ENCODE measurements at regions not wholly inside any gene's neighbourhood (a gene's known extent, or its start where the extent isn't known, plus 50 kb on each side); places are given as distances from the start of the nearest gene placed in this dataset.

DNA sequence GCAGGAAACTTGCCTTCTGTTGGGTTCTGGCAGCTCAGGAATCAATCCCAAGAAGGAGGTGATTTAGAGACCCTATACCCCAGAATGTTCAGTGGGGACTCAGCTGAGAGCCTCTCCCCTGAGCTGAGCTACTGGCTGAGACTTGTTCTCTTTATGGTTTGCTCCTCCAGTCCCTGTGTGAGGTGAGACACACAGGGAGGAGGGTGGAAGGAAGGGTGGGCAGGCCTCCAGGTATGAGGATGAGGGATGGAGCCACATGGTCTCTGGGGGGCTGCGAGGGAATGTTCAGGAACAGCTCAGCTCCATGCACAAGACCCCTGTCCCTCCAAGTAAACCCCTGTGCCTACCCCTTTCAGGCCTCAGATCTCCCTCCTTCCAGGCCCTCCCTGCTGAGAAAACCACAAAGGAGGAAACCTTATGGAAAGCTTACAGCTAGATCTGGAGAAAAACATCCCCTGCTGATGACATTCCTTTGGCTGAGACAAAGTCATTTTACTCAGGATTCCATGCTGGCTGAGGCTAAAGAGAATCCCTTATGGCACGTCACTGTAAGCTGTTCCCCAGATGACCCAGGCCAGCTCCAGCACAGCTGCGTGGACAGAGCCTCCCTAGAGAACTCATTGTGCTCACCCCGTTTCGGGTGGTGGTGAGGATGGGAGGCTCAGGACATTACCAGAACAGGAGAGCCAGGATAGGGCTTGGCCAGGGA is 91.5 kb upstream of the IPO9 start:
- Histone ChIP-seq H3K9me3 (replicated peaks; ENCODE audit: low read length) (no peaks in the 10 kb centered on the region), H3K9ac (ENCODE audit: low read depth, low read length) (peak overlapping the region; percentile 17), H3K27me3 (ENCODE audit: control insufficient read depth, insufficient read depth, low read length) (no peaks in the 10 kb centered on the region), H3K4me3 (ENCODE audit: low read length) (no peak overlapping the region), H3K36me3 (ENCODE audit: insufficient read depth, low read length) (peaks cover 28% of the 10 kb centered on the region), H3K4me1 (ENCODE audit: control insufficient read depth, insufficient read depth, low read length) (peaks cover 63% of the 10 kb centered on the region), H3K4me2 (ENCODE audit: low read length) (peak overlapping the region; percentile 8)

DNA sequence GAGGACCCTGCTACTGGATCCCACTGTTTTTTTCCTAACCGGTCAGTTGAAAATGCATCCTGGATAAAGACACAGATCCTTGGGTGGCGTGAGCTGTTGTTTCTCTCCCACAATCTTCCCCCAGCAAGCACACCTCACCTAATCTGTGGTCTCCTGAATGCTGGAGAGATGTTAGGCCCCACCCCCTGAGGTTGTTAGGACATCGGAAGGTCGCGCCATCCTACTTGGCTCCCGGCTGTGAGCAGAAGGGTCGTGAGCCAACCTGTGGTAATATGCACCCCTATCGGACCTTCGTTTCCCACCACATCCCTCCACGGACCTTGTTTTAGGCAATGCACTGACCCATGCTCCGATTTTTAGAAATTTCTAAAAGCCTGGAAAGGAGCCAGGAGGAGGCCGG is 89.9 kb upstream of the IPO9 start:
- H3K27me3 ChIP-seq (ENCODE audit: control insufficient read depth, insufficient read depth, low read length): no peaks in the 10 kb centered on the region
- H3K4me1 ChIP-seq (ENCODE audit: control insufficient read depth, insufficient read depth, low read length): peaks cover 70% of the 10 kb centered on the region
- H3K4me2 ChIP-seq (ENCODE audit: low read length): peak overlapping the region; percentile 89
- H3K9ac ChIP-seq (ENCODE audit: low read depth, low read length): peak overlapping the region; percentile 57
- peak overlapping the region; percentile 64 for H3K4me3 ChIP-seq (ENCODE audit: low read length)
- H3K36me3 ChIP-seq (ENCODE audit: insufficient read depth, low read length): peaks cover 32% of the 10 kb centered on the region
- H3K9me3 ChIP-seq (replicated peaks; ENCODE audit: low read length): no peaks in the 10 kb centered on the region

DNA sequence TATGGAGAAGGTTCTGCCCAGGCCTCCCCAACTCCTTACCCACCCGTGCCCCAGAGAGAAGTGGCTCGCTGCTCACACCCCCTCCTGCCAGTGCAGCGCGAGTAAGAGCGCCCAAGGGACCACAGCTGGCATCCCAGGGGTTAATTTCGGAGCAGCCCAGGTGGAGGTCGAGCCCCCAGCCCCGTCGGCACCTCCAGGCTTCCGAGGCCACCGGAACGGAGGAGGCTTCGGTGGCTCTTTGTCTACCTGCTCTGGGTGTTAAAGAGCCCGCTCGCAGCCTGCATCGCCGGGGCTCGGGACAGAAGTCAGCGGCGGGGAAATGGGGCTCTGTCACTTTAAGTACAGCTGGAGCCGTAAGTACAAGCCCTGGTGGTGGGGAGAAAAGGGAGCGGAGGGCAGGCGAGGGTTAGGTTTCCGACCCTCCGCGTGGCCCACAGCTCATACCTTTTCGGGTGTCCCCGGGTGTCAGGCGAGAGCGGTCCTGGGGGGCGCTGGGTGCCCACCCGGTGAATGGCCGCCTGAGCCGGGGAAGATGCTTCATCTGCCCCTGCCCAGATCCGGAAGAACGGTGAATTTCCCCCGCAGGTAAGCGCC is 89.4 kb upstream of the IPO9 start:
- H3K4me3 ChIP-seq (ENCODE audit: low read length): peak overlapping the region; percentile 64
- H3K36me3 ChIP-seq (ENCODE audit: insufficient read depth, low read length): peaks cover 33% of the 10 kb centered on the region
- no peaks in the 10 kb centered on the region for H3K9me3 ChIP-seq (replicated peaks; ENCODE audit: low read length)
- no peaks in the 10 kb centered on the region for H3K27me3 ChIP-seq (ENCODE audit: control insufficient read depth, insufficient read depth, low read length)
- peaks cover 73% of the 10 kb centered on the region for H3K4me1 ChIP-seq (ENCODE audit: control insufficient read depth, insufficient read depth, low read length)
- H3K9ac ChIP-seq (ENCODE audit: low read depth, low read length): peak overlapping the region; percentile 57
- peak overlapping the region; percentile 89 for H3K4me2 ChIP-seq (ENCODE audit: low read length)

DNA sequence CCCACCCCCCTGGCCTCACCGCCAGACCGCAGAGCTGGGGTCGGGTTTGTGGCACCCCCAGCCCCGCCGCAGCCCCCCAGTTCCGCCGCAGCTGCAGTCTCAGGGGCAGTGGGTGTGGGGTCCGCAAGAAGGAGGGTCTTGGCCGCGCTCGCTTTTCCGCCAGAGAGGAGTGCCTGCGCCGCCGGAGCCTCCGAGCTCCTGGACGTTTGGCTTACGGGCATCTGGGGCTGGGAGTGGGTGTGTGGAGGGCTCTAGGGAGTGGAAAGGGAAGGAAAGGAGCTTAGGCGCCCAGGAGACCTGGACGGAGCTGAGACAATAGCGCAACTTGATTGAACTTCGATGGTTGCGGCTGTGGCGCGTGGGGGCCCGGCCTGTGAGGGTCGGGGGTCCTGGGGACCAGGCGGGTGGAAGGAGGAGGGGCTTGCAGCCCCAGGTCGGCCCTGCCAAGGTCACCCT is 88.8 kb upstream of the IPO9 start:
- Histone ChIP-seq H3K4me3 (ENCODE audit: low read length) (peak overlapping the region; percentile 64), H3K36me3 (ENCODE audit: insufficient read depth, low read length) (peaks cover 29% of the 10 kb centered on the region), H3K4me2 (ENCODE audit: low read length) (peak overlapping the region; percentile 89), H3K9me3 (replicated peaks; ENCODE audit: low read length) (no peaks in the 10 kb centered on the region), H3K9ac (ENCODE audit: low read depth, low read length) (peak overlapping the region; percentile 57), H3K27me3 (ENCODE audit: control insufficient read depth, insufficient read depth, low read length) (no peaks in the 10 kb centered on the region), H3K4me1 (ENCODE audit: control insufficient read depth, insufficient read depth, low read length) (peaks cover 77% of the 10 kb centered on the region)

DNA sequence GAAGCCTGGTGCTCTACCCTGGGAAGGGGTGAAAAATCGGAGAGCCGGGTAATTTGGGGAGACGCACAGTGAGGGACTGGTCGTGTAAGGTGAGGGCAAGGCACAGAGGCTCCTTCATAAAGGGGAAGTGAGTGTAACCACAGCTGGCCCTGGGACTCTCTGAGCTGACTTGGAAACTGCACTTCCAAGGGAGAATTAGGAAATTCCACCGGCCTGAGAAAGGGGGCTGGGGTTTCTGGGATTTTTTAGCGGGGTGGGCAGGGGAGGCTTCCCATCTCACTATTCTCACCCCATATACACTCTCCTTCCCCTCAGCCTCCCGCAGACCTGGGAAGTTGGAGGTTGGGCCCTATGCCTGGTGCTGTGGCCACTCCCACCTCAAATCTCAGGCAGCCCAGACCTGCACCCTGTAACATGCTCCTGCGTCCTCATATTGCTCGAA is 88.3 kb upstream of the IPO9 start:
- Histone ChIP-seq H3K27me3 (ENCODE audit: control insufficient read depth, insufficient read depth, low read length) (no peaks in the 10 kb centered on the region), H3K9ac (ENCODE audit: low read depth, low read length) (peak overlapping the region; percentile 57)

DNA sequence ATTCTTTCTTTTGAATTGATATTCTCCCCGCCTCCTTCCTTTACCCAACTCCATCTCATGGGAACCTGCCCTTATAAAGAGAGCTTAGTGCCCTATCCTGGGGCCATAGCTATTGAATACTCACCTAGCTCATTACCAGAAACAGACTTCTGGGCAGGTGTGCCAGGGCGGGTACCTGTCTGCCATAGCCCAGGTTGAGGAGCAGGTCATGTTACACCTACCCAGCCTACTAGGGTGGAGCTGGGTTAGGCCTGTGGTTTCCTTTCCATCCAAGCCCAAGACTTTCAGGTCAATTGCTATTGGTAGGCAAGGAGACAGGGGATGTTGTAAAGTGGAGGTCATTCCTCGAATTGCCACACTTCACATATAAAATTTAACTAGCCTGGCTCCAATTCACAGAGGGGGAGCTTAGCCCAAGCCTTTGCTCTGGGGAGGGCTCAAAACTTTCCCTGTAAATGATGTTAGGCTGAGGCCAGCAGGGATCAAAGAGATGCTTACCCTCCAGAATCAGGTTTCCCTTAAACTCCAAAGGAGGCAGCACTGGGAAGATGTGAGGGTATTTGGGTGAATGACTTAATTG is 87.1 kb upstream of the IPO9 start:
- Histone ChIP-seq H3K9ac (ENCODE audit: low read depth, low read length) (no peak overlapping the region), H3K9me3 (replicated peaks; ENCODE audit: low read length) (no peaks in the 10 kb centered on the region), H3K4me1 (ENCODE audit: control insufficient read depth, insufficient read depth, low read length) (peaks cover 82% of the 10 kb centered on the region), H3K4me2 (ENCODE audit: low read length) (peak overlapping the region; percentile 89), H3K4me3 (ENCODE audit: low read length) (no peak overlapping the region), H3K36me3 (ENCODE audit: insufficient read depth, low read length) (peaks cover 26% of the 10 kb centered on the region), H3K27me3 (ENCODE audit: control insufficient read depth, insufficient read depth, low read length) (no peaks in the 10 kb centered on the region)

More for the DNA sequence above, 88.3 kb upstream of the IPO9 start:
- Histone ChIP-seq H3K36me3 (ENCODE audit: insufficient read depth, low read length) (peaks cover 27% of the 10 kb centered on the region), H3K4me3 (ENCODE audit: low read length) (peak overlapping the region; percentile 64), H3K4me1 (ENCODE audit: control insufficient read depth, insufficient read depth, low read length) (peaks cover 83% of the 10 kb centered on the region), H3K4me2 (ENCODE audit: low read length) (peak overlapping the region; percentile 89), H3K9me3 (replicated peaks; ENCODE audit: low read length) (no peaks in the 10 kb centered on the region)

GRCh38 chr1:201742476-201742875 is 86.5 kb upstream of the IPO9 start:
- peak overlapping the region; percentile 89 for H3K4me2 ChIP-seq (ENCODE audit: low read length)
- H3K27me3 ChIP-seq (ENCODE audit: control insufficient read depth, insufficient read depth, low read length): no peaks in the 10 kb centered on the region
- H3K36me3 ChIP-seq (ENCODE audit: insufficient read depth, low read length): peaks cover 32% of the 10 kb centered on the region
- H3K9me3 ChIP-seq (replicated peaks; ENCODE audit: low read length): no peaks in the 10 kb centered on the region
- H3K9ac ChIP-seq (ENCODE audit: low read depth, low read length): no peak overlapping the region
- peaks cover 82% of the 10 kb centered on the region for H3K4me1 ChIP-seq (ENCODE audit: control insufficient read depth, insufficient read depth, low read length)
- no peak overlapping the region for H3K4me3 ChIP-seq (ENCODE audit: low read length)

DNA sequence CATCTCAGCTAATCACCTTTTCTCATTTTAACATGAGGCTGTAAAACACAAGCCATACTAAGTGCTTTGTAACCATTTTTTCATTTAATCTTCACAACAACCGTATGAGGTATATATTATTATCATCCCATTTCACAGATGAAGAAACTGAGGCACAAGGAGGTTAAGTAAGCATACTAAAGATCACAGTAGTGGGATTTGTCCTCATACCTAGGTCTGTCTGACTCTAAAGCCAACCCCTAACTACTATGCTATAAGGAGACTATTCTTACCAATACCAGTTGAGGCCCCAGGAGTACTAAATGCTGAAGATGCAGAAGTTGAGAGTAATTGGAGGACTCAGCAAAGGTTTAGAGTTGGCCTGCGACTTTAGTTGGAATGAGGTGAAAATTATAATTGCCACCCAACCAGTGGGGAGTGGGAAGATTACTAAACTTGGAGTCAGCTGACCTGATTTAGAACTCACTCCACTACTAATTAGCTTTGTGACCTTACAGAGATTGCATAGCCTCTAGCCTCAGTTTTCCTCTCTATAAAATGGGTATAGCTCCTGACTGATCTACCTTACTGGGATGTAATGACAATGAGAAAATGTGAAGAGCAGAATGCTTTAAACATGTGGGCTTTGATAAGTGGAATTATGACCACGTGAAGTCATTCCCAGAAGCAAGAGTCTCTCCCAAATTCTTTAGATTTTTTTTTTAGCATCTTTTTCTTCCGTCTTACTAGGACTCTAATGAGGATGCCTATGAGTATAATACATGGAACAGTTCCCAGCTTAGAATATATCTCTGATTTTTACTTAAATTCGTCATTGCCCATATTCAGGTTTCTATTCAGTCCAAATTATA is 85.8 kb upstream of the IPO9 start:
- Histone ChIP-seq H3K9ac (ENCODE audit: low read depth, low read length) (no peak overlapping the region), H3K36me3 (ENCODE audit: insufficient read depth, low read length) (peaks cover 35% of the 10 kb centered on the region), H3K9me3 (replicated peaks; ENCODE audit: low read length) (no peaks in the 10 kb centered on the region), H3K4me3 (ENCODE audit: low read length) (no peak overlapping the region), H3K4me2 (ENCODE audit: low read length) (peak overlapping the region; percentile 12), H3K27me3 (ENCODE audit: control insufficient read depth, insufficient read depth, low read length) (no peaks in the 10 kb centered on the region), H3K4me1 (ENCODE audit: control insufficient read depth, insufficient read depth, low read length) (peaks cover 82% of the 10 kb centered on the region)

GRCh38 chr1:201745023-201745422 is 83.9 kb upstream of the IPO9 start:
- Histone ChIP-seq H3K36me3 (ENCODE audit: insufficient read depth, low read length) (peaks cover 38% of the 10 kb centered on the region), H3K4me1 (ENCODE audit: control insufficient read depth, insufficient read depth, low read length) (peaks cover 83% of the 10 kb centered on the region), H3K27me3 (ENCODE audit: control insufficient read depth, insufficient read depth, low read length) (no peaks in the 10 kb centered on the region), H3K4me2 (ENCODE audit: low read length) (peak overlapping the region; percentile 30), H3K9ac (ENCODE audit: low read depth, low read length) (no peak overlapping the region), H3K4me3 (ENCODE audit: low read length) (no peak overlapping the region), H3K9me3 (replicated peaks; ENCODE audit: low read length) (no peaks in the 10 kb centered on the region)

DNA sequence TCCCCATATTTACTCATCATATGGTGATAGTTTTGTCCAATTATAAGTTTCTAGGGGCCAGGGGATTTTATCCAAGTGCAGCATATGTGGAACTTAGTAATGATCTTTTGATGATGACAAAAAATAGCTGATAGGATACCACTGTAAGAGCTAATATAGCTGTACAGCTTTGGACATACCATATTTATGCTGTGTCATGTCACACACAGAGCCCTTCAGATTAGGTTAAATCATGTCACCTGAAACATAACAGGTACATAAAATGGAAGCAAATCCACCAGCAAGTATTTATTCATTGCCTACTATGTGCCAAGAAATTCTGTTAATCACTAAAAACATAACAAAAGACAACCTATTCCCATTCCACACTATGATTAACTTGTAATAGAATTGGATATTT is 82.8 kb upstream of the IPO9 start:
- Histone ChIP-seq H3K9ac (ENCODE audit: low read depth, low read length) (no peak overlapping the region), H3K27me3 (ENCODE audit: control insufficient read depth, insufficient read depth, low read length) (no peaks in the 10 kb centered on the region), H3K36me3 (ENCODE audit: insufficient read depth, low read length) (peaks cover 39% of the 10 kb centered on the region), H3K9me3 (replicated peaks; ENCODE audit: low read length) (no peaks in the 10 kb centered on the region), H3K4me3 (ENCODE audit: low read length) (no peak overlapping the region), H3K4me2 (ENCODE audit: low read length) (no peak overlapping the region), H3K4me1 (ENCODE audit: control insufficient read depth, insufficient read depth, low read length) (peaks cover 86% of the 10 kb centered on the region)

GRCh38 chr1:201747261-201747660 is 81.7 kb upstream of the IPO9 start:
- H3K4me1 ChIP-seq (ENCODE audit: control insufficient read depth, insufficient read depth, low read length): peaks cover 86% of the 10 kb centered on the region
- no peak overlapping the region for H3K9ac ChIP-seq (ENCODE audit: low read depth, low read length)

More at GRCh38 chr1:201747261-201747660, 81.7 kb upstream of the IPO9 start:
- Histone ChIP-seq H3K36me3 (ENCODE audit: insufficient read depth, low read length) (peaks cover 47% of the 10 kb centered on the region), H3K4me3 (ENCODE audit: low read length) (no peak overlapping the region), H3K4me2 (ENCODE audit: low read length) (no peak overlapping the region), H3K27me3 (ENCODE audit: control insufficient read depth, insufficient read depth, low read length) (no peaks in the 10 kb centered on the region), H3K9me3 (replicated peaks; ENCODE audit: low read length) (no peaks in the 10 kb centered on the region)

All from skeletal muscle satellite cell (primary cell).